Right lobe of liver (tissue), 4 donors: ENCODE measurements at regions not wholly inside any gene's neighbourhood (a gene's known extent, or its start where the extent isn't known, plus 50 kb on each side); places are given as distances from the start of the nearest gene placed in this dataset.

Experiments used
- CTCF ChIP-seq, 4 donors: fragments of 200-600 bp in 3 of 4; fragments of 450-650 bp in 1 of 4; IDR thresholded peaks; one replicate each; pipeline versions ENCODE4 v1.5.1 to v1.8.0; 2016 to 2022; ENCODE audit warnings: antibody characterized with exemption in 4 of 4, mild to moderate bottlenecking in 2 of 4
- POLR2A ChIP-seq: fragments of 450-650 bp; IDR thresholded peaks from one replicate; pipeline ENCODE4 v1.6.1; 2017; ENCODE audit warnings: antibody characterized with exemption, mild to moderate bottlenecking
- donor health status: DM: no; HTN: no; CAD: no.
- donor health status: DM: no; HTN: no; CAD: no.
- donor health status: DM: no; HTN: yes; CAD: no.

- TF ChIP-seq CTCF (IDR thresholded peaks at IDR 0.05) (no peak), POLR2A (no peak)
Measured at GRCh38 chr13:76127922-76128321, 491.8 kb downstream of the LMO7 start.
